HPDE6-E6E7 (cell line): ENCODE measurements at regions not wholly inside any gene's neighbourhood (a gene's known extent, or its start where the extent isn't known, plus 50 kb on each side); places are given as distances from the start of the nearest gene placed in this dataset.
"Not testable (repeated sequence)": the region's sequence is repeated elsewhere in the genome, so short reads cannot be mapped to it uniquely, and the experiment has no call there.

ENCODE experiments used
- DNase-seq: peaks from one replicate; pipeline ENCODE4 v3.0.0; 2011; ENCODE audit warnings: missing footprints; ENCODE audit errors: extremely low spot score

GRCh38 chr16:52104993-52105392 is 441.9 kb downstream of the TOX3 start:
- DNase-seq, result not testable (repeated sequence)

DNA sequence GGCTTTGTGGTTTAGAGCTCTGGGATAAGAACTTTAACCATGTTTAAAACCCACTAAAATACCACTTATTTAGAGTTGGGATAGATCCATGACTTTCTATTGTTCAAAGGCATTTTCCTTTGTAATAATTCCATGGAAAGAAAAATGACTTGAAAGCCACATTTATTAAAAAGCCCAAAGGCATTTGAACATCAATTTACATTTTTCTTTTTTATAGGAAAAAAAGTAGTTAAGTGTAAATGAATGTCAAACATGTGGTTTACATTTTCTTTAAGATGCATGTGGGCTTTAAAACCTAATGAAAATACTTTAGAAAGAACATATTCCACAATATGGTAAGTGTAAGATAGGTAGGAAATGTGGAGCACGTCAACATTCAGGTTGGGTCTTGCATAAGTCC is 443.2 kb downstream of the TOX3 start:
- DNase-seq, result no peak

GRCh38 chr16:52101246-52101645 is 445.7 kb downstream of the TOX3 start:
- no peak for DNase-seq

DNA sequence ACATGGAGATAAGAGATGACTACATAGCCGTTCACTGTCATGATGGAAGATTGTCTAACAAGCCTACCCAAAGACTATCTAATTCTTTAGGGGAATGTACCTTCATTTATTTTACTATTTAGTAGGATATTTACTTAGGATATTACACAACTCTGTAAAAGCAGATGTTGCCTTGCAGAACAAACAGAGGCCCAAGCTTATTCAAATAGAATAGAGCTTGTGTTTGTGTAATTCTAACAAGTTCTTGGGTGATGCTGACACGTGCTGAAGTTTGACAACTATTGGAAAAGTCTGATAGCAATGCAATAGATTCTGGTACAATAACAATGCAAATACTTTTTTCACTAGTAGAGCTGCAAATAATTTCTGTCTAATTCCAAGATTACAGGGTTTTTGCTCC is 447.6 kb downstream of the TOX3 start:
- DNase-seq, result no peak

DNA sequence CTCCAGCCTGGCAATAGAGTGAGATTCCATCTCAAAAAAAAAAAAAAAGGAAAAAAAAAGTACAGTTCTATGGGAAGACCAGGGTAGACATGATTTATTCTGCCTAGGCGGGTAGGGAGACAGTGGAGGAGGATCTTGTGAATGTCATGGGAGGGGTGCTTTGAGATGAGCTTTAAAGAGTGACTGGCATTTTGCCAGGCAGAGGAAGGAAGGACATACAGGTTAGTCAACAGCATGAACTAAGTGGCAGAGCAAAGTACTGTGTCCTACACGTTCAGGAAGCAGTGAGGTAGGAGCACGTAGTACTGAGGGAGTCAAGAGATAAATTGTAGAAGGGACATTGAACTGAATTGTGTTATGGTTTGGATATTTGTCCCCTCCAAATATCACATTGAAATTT is 451.5 kb downstream of the TOX3 start:
- DNase-seq, result no peak

GRCh38 chr16:52092126-52092525 is 454.8 kb downstream of the TOX3 start:
- no peak for DNase-seq

- DNase-seq, result no peak
Observed at GRCh38 chr16:52090080-52090479, 456.9 kb downstream of the TOX3 start.

DNA sequence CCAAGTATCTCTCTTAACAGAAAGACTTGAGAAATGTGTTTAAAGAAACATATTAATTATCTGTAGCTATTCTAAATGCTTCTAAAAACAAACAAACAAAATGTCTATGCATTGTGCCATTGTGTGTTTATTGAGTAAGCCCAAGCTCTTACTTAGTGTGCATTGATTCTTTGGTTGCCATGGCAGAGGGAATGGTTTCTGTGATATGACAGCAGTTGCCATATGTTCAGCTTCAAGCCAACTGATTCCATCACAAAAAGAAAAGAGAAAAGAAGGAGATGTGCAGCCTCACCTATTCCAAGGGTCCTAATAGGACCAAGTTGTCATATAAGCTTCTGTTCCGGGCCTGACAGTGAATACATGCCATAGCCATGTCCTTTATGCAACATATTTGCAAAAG is 457.5 kb downstream of the TOX3 start:
- DNase-seq, result no peak

- DNase-seq, result no peak
Observed at GRCh38 chr16:52086901-52087300, 460.0 kb downstream of the TOX3 start.

DNA sequence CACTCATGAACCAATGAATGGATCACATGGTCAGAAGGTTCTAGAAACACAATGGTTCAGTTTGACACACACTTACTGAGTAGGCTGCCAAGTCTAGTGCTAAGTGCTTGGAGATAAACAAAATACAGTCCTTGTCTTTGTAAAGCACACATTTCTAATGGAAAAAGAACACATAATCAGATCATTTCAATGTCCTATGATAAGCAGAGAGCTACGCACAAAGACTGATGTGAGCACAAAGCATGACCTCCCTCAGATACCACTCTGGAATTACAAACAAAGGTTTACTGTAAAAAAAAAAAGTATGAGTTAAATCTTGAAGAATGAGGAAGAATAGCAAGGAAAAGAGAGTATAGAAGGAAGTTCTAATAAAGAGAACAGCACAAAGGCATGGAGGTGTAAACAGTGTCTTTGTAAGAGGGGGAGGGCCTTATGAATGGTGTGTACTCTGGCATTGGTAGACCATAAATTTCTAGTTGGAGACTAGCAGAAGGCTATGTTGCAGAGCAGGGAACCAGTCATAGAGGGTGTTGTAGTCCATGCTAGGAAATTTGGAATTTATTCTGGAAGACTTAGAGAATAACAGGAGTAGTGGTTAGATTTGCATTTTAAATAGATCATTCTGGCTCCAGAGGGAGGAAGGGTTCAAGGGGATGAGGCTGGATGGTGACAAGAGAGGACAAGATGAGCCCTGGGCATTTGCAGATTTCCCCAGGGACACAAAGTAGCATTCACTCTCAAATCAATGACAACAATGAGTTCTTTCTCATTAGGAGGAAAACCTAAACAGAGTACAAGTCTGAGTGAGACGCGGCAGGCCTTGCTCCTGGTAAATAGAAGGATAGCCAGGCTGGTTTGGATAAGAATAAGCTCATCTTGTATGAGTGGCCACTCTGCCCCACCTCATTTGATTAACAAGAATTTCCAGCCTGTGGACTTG is 468.0 kb downstream of the TOX3 start:
- DNase-seq, result no peak

- no peak for DNase-seq
Observed at GRCh38 chr16:52077607-52078006, 469.3 kb downstream of the TOX3 start.

- DNase-seq, result no peak
Observed at GRCh38 chr16:52076801-52077201, 470.1 kb downstream of the TOX3 start.

GRCh38 chr16:52076332-52076731 is 470.6 kb downstream of the TOX3 start:
- no peak for DNase-seq

- DNase-seq, result no peak
Observed at GRCh38 chr16:52074133-52074532, 472.8 kb downstream of the TOX3 start.

GRCh38 chr16:52073024-52073423 is 473.9 kb downstream of the TOX3 start:
- no peak for DNase-seq

- DNase-seq, result no peak
Observed at GRCh38 chr16:52071101-52071500, 475.8 kb downstream of the TOX3 start.

GRCh38 chr16:52070341-52071057 is 476.4 kb downstream of the TOX3 start:
- DNase-seq, result no peak

DNA sequence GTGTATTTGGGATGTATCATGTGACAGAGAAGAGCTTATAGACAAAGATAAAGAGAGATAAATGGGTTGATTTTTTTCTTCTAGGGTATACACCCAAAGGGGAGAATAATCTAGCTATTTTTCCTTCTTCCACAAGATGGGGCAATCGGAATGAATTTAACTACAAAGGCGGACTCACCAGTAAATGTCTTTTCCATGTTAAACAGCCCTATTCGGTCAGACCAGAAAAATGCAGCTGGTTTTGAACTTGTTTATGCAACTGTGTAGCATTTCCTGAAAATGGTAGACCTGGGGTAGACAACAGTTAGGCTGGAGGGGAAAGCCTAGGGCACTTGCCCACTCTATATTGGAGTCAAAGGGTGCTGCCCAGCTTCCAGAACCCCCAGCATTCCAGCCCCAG is 477.1 kb downstream of the TOX3 start:
- no peak for DNase-seq

- no peak for DNase-seq
Observed at GRCh38 chr16:52068447-52069074, 478.4 kb downstream of the TOX3 start.

DNA sequence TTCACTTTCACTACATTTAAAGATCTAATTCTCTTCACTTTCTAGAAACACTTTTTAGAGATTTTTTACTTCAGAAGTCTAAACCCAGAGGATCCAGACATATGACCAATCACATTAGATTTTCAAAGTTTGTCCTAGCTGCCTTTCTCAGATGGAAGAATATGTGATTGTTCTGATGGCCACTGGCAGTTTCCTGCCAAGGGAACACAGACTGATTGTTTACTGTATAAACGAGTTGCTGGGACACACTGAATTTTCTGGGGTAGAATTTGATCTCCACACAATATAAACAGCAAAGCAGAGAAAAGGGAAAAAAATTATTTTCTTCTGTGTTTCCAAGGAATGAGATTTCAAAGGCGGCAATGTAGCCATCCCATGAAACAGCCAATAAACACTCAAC is 480.0 kb downstream of the TOX3 start:
- no peak for DNase-seq

GRCh38 chr16:52056259-52056658 is 490.7 kb downstream of the TOX3 start:
- DNase-seq, result no peak

- no peak for DNase-seq
Observed at GRCh38 chr16:52055381-52055780, 491.6 kb downstream of the TOX3 start.

DNA sequence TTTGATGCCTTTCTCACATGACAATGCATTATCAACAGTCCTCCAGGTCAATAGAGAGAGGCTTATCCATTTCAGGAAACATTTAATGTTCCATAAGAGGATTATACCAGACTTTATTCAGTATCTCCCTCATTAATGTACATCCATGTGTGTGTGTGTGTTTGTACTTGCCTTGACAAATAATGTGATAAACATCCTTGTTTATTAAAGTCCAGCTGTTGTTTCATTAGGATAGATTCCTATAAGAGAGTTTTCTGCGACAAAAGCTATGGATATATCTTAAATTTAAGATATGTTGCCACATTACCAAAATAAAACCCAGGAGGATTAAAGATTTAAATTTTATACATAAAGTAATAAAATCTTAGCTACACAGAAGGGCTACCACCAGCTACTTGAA is 492.6 kb downstream of the TOX3 start:
- no peak for DNase-seq
